ENCODE measurements at regions not wholly inside any gene's neighbourhood (a gene's known extent, or its start where the extent isn't known, plus 50 kb on each side); places are given as distances from the start of the nearest gene placed in this dataset.

GRCh38 chr11:95556342-95557163 lies 233.0 kb downstream of the FAM76B start:
- Histone ChIP-seq H3K9me3 (ENCODE audit: control insufficient read depth in 1 of 2, insufficient read depth in 1 of 2, low read depth in 1 of 2, low read length in 2 of 2) (no peaks in the 10 kb centered on the region), H3K36me3 (ENCODE audit: control insufficient read depth in 1 of 2, insufficient read depth in 2 of 2, low read length in 2 of 2) (no peaks in the 10 kb centered on the region), H3K79me2 (ENCODE audit: insufficient read depth, low read length) (no peaks in the 10 kb centered on the region), H4K20me1 (ENCODE audit: insufficient read depth) (no peaks in the 10 kb centered on the region), H3K9ac (ENCODE audit: low read length) (no peak overlapping the region), H3K4me3 (replicated peaks in 1 of 2; ENCODE audit: low read depth in 1 of 2, low read length in 2 of 2) (no peak overlapping the region), H3K4me1 (ENCODE audit: control insufficient read depth in 1 of 2, insufficient read depth in 2 of 2, low read length in 2 of 2) (no peaks in the 10 kb centered on the region), H3K27me3 (ENCODE audit: insufficient read depth, low read length) (peaks cover 6% of the 10 kb centered on the region; the same call in 1 of the 2 replicates), H2AFZ (ENCODE audit: low read depth, low read length, poor library complexity, severe bottlenecking) (no peak overlapping the region), H3K9me2 (ENCODE audit: insufficient read depth) (no peaks in the 10 kb centered on the region), H3K27ac (ENCODE audit: low read depth, low read length) (no peak overlapping the region), H3K4me2 (ENCODE audit: low read length) (no peak overlapping the region)
- intact Hi-C loops (cut with micrococcal nuclease) = no loop called here
- ATAC-seq (no peak), DNase-seq (ENCODE audit: low read depth, low spot score) (no peak)
- CTCF ChIA-PET = interaction anchor here (1.4 kb wide), 1 partner anchor 11 kb away, joined by 3 read pairs; no protein-coding TSS in a partner anchor
- TF ChIP-seq YY1 (IDR thresholded peaks at IDR 0.05; ENCODE audit: extremely low read depth, insufficient replicate concordance, low read depth, low read length) (no peak), ZFX (IDR thresholded peaks at IDR 0.05) (no peak), TCF7L2 (IDR thresholded peaks at IDR 0.05; ENCODE audit: borderline replicate concordance, extremely low read depth, insufficient read depth, insufficient read length) (no peak), SP1 (IDR thresholded peaks at IDR 0.05; ENCODE audit: low read depth) (no peak), SIN3A (IDR thresholded peaks at IDR 0.05; ENCODE audit: low read depth) (no peak), FOSL1 (IDR thresholded peaks at IDR 0.05; ENCODE audit: low read depth) (no peak), RAD21 (IDR thresholded peaks at IDR 0.05; ENCODE audit: low read depth) (no peak), EZH2phosphoT487 (IDR thresholded peaks at IDR 0.05; ENCODE audit: borderline replicate concordance) (no peak), JUND (IDR thresholded peaks at IDR 0.05) (no peak), ZNF274 (IDR thresholded peaks at IDR 0.05; ENCODE audit: low read depth, low read length) (no peak), MAX (IDR thresholded peaks at IDR 0.05) (no peak), CEBPB (IDR thresholded peaks at IDR 0.05; ENCODE audit: low read depth) (no peak), EZH2 (IDR thresholded peaks at IDR 0.05) (no peak), POLR2AphosphoS5 (IDR thresholded peaks at IDR 0.05; ENCODE audit: low read depth, low read length) (no peak), EGR1 (IDR thresholded peaks at IDR 0.05; ENCODE audit: low read depth) (no peak), POLR2A (IDR thresholded peaks at IDR 0.05; ENCODE audit: borderline replicate concordance, extremely low read depth, insufficient read depth, insufficient read length) (no peak), SRF (IDR thresholded peaks at IDR 0.05; ENCODE audit: low read depth) (no peak), ATF3 (IDR thresholded peaks at IDR 0.05) (no peak), REST (IDR thresholded peaks at IDR 0.05; ENCODE audit: low read depth) (no peak), ZBTB33 (IDR thresholded peaks at IDR 0.05; ENCODE audit: extremely low read depth, insufficient replicate concordance, low read length) (no peak)
- BruUV-seq (replicated peaks) = no TSS peak
- RAD21 ChIA-PET (ENCODE audit: low non-redundant PET in 1 of 2, low total read pairs in 2 of 2, uncharacterized antibody in 2 of 2, unreplicated experiment in 2 of 2) = no interaction called here
- POLR2A ChIA-PET = no interaction called here

Data from HCT116 (cell line).